H9 (cell line): ENCODE measurements at regions not wholly inside any gene's neighbourhood (a gene's known extent, or its start where the extent isn't known, plus 50 kb on each side); places are given as distances from the start of the nearest gene placed in this dataset.

Source experiments
- DNase-seq: peaks from one replicate; pipeline ENCODE4 v3.0.0-alpha.2; 2017
- H2AFZ ChIP-seq: one replicate; pipeline ENCODE4 v1.6.1; 2013; ENCODE audit warnings: mild to moderate bottlenecking, low read length, control low read depth, moderate library complexity
- H2AK5ac ChIP-seq: 2 replicates; pipeline ENCODE4 v1.6.1; 2013; ENCODE audit warnings: low read length, control low read depth, mixed read lengths; ENCODE audit not compliant: insufficient read length
- H2BK120ac ChIP-seq: one replicate; pipeline ENCODE4 v1.6.1; 2013; ENCODE audit warnings: low read depth, mild to moderate bottlenecking, low read length, control low read depth, inconsistent platforms; ENCODE audit not compliant: poor library complexity, severe bottlenecking
- H2BK12ac ChIP-seq: 2 replicates; pipeline ENCODE4 v1.6.1; 2013; ENCODE audit warnings: low read length, control low read depth, mixed read lengths, low read depth; ENCODE audit not compliant: insufficient read length
- H2BK15ac ChIP-seq: 2 replicates; pipeline ENCODE4 v1.6.1; 2013; ENCODE audit warnings: low read depth, low read length, control low read depth
- H2BK20ac ChIP-seq: one replicate; pipeline ENCODE4 v1.6.1; 2013; ENCODE audit warnings: low read depth, mild to moderate bottlenecking, low read length, control low read depth, inconsistent platforms; ENCODE audit not compliant: poor library complexity, severe bottlenecking
- H2BK5ac ChIP-seq: 2 replicates; pipeline ENCODE4 v1.6.1; 2013; ENCODE audit warnings: low read length, control low read depth, mixed read lengths; ENCODE audit not compliant: insufficient read length
- H3K14ac ChIP-seq: 2 replicates; pipeline ENCODE4 v1.6.1; 2013; ENCODE audit warnings: low read length, control low read depth; ENCODE audit not compliant: insufficient read depth
- H3K18ac ChIP-seq: 2 replicates; pipeline ENCODE4 v1.6.1; 2013; ENCODE audit warnings: low read depth, mild to moderate bottlenecking, mixed read lengths, low read length, control low read depth; ENCODE audit not compliant: insufficient read length
- H3K23ac ChIP-seq: 2 replicates; pipeline ENCODE4 v1.6.1; 2013; ENCODE audit warnings: low read length, control low read depth, mixed read lengths, low read depth; ENCODE audit not compliant: insufficient read length
- H3K23me2 ChIP-seq: 2 replicates; pipeline ENCODE4 v1.6.1; 2013; ENCODE audit warnings: low read depth, mild to moderate bottlenecking, mixed read lengths, low read length, control low read depth; ENCODE audit not compliant: insufficient read length, poor library complexity, severe bottlenecking
- H3K27ac ChIP-seq: 2 replicates; pipeline ENCODE4 v1.5.1; 2013; ENCODE audit warnings: low read length, control low read depth, mixed read lengths, low read depth; ENCODE audit not compliant: insufficient read length
- H3K27me3 ChIP-seq: 2 replicates; pipeline ENCODE4 v1.6.1; 2013; ENCODE audit warnings: low read length, control low read depth, inconsistent platforms; ENCODE audit not compliant: insufficient read depth
- H3K4ac ChIP-seq: 2 replicates; pipeline ENCODE4 v1.6.1; 2013; ENCODE audit warnings: low read depth, mild to moderate bottlenecking, control low read depth, inconsistent platforms, low read length, moderate library complexity
- H3K4me1 ChIP-seq: 2 replicates; pipeline ENCODE4 v1.6.1; 2013; ENCODE audit warnings: low read length, control low read depth, inconsistent platforms; ENCODE audit not compliant: insufficient read depth
- H3K4me2 ChIP-seq: 2 replicates; pipeline ENCODE4 v1.6.1; 2013; ENCODE audit warnings: low read length, control low read depth, mixed read lengths; ENCODE audit not compliant: insufficient read length, insufficient read depth
- H3K56ac ChIP-seq: 2 replicates; pipeline ENCODE4 v1.6.1; 2013; ENCODE audit warnings: low read depth, mild to moderate bottlenecking, mixed read lengths, low read length, control low read depth; ENCODE audit not compliant: insufficient read length
- H3K79me1 ChIP-seq: 2 replicates; pipeline ENCODE4 v1.6.1; 2013; ENCODE audit warnings: low read depth, mild to moderate bottlenecking, moderate library complexity, low read length, control low read depth, inconsistent platforms; ENCODE audit not compliant: insufficient read depth, poor library complexity, severe bottlenecking
- H3K79me2 ChIP-seq: 2 replicates; pipeline ENCODE4 v1.6.1; 2013; ENCODE audit warnings: low read length, control low read depth, inconsistent platforms; ENCODE audit not compliant: insufficient read depth
- H3K9ac ChIP-seq: 2 replicates; pipeline ENCODE4 v1.6.1; 2013; ENCODE audit warnings: low read length, control low read depth, mixed read lengths; ENCODE audit not compliant: insufficient read length; ENCODE audit errors: extremely low read depth
- H3K9me3 ChIP-seq: one replicate; pipeline ENCODE4 v1.6.1; 2013; ENCODE audit warnings: low read depth, low read length, inconsistent platforms; ENCODE audit not compliant: control insufficient read depth
- H3T11ph ChIP-seq: one replicate; pipeline ENCODE4 v1.6.1; 2013; ENCODE audit warnings: mild to moderate bottlenecking, low read length, control low read depth, inconsistent platforms
- H4K20me1 ChIP-seq: one replicate; pipeline ENCODE4 v1.6.1; 2013; ENCODE audit not compliant: control insufficient read depth, insufficient read length, insufficient read depth
- H4K5ac ChIP-seq: 2 replicates; pipeline ENCODE4 v1.6.1; 2013; ENCODE audit warnings: low read depth, mild to moderate bottlenecking, mixed read lengths, low read length, control low read depth; ENCODE audit not compliant: insufficient read length
- H4K8ac ChIP-seq: replicated peaks from 2 replicates; pipeline ENCODE4 v1.6.1; 2013; ENCODE audit warnings: low read length, control low read depth, mixed read lengths, low read depth; ENCODE audit not compliant: insufficient read length
- H4K91ac ChIP-seq: 2 replicates; pipeline ENCODE4 v1.6.1; 2013; ENCODE audit warnings: low read depth, mild to moderate bottlenecking, moderate library complexity, mixed read lengths, low read length, control low read depth; ENCODE audit not compliant: insufficient read length
- H3K27ac Mint-ChIP-seq, 3 experiments: 2 replicates in 2 of 3; 3 replicates in 1 of 3; pipeline ENCODE4 v1.8.0; 2020 to 2021; ENCODE audit warnings: mixed read lengths in 3 of 3, mild to moderate bottlenecking in 1 of 3, moderate library complexity in 1 of 3
- H3K27me3 Mint-ChIP-seq: 2 replicates; pipeline ENCODE4 v1.8.0; 2021; ENCODE audit warnings: low read depth, mild to moderate bottlenecking, moderate library complexity, mixed read lengths
- H3K36me3 Mint-ChIP-seq, 3 experiments: 2 replicates in 2 of 3; 3 replicates in 1 of 3; pipeline ENCODE4 v1.8.0; 2020 to 2021; ENCODE audit warnings: low read depth in 3 of 3, mixed read lengths in 3 of 3; ENCODE audit not compliant: insufficient read depth in 1 of 3
- H3K4me1 Mint-ChIP-seq, 2 experiments: 2 replicates each; pipeline ENCODE4 v1.8.0; 2020; ENCODE audit warnings: mixed read lengths in 2 of 2
- H3K4me3 Mint-ChIP-seq, 2 experiments: 2 replicates in 1 of 2; 3 replicates in 1 of 2; pipeline ENCODE4 v1.8.0; 2020 to 2021; ENCODE audit warnings: mild to moderate bottlenecking in 2 of 2, mixed read lengths in 2 of 2, moderate library complexity in 1 of 2
- H3K9me3 Mint-ChIP-seq, 2 experiments: 2 replicates in 1 of 2; 3 replicates in 1 of 2; pipeline ENCODE4 v1.8.0; 2020; ENCODE audit warnings: mild to moderate bottlenecking in 2 of 2, mixed read lengths in 2 of 2, moderate library complexity in 1 of 2
- whole genome bisulfite sequencing: extraction: QIAGEN DNeasy Blood & Tissue Kit; methylation state at CpG from one replicate; pipeline ENCODE4 v1.1.7; 2013; ENCODE audit warnings: missing lambda C conversion rate, low lambda C conversion rate, mixed read lengths; ENCODE audit not compliant: insufficient read length; ENCODE audit errors: extremely low coverage; 5-methylcytosine and 5-hydroxymethylcytosine counted together
- TF ChIP-seq, protein P1 (sequence below): fragments of 200-600 bp; sonication (generic); conservative IDR thresholded peaks from 3 replicates; pipeline ENCODE4 v1.8.0; 2021; ENCODE audit warnings: antibody characterized with exemption, mild to moderate bottlenecking

DNA sequence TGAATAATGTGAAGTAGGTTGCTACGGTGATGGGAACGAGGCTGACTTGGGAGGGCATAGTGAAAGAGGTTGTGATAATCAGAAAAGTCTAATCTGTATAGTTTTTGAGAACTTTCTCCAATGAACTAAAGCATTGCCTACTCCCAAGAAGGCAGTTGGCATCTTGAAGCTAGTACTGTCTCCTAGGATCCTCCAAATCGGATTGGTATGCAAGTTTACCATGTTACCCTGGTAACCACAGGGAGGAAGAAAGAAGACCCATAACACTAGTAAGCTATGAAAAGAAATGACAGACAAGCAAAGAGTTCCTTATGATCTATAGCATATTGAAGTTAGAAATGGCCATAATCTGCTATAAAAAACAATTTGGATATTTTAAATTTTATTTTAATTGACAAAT, 127.2 kb upstream of the SYNPR start:
- H3K9me3 ChIP-seq = no peaks in the 10 kb centered on the region
- Mint-ChIP-seq H3K4me3 (no peak overlapping the region), H3K4me1 (no peaks in the 10 kb centered on the region), H3K27me3 (no peaks in the 10 kb centered on the region), H3K27ac (no peak overlapping the region), H3K36me3 (peaks cover 0 to 4% (median 0%) of the 10 kb centered on the region in 3 experiments; a peak in 1 of 7 replicates), H3K9me3 (peaks cover 0 to 2% of the 10 kb centered on the region in 2 experiments; a peak in 1 of 5 replicates)
- H2BK120ac ChIP-seq = no peak overlapping the region
- H2BK5ac ChIP-seq = no peak overlapping the region
- H3T11ph ChIP-seq = no peak overlapping the region
- H2AFZ ChIP-seq = no peak overlapping the region
- no peak for DNase-seq
- no peak overlapping the region for H2BK20ac ChIP-seq
- H2AK5ac ChIP-seq = no peak overlapping the region
- H3K27me3 ChIP-seq = no peaks in the 10 kb centered on the region
- H4K20me1 ChIP-seq = no peaks in the 10 kb centered on the region
- no peak overlapping the region for H3K27ac ChIP-seq
- H3K14ac ChIP-seq = no peak overlapping the region
- no peak overlapping the region for H2BK12ac ChIP-seq
- H3K4me2 ChIP-seq = no peak overlapping the region
- WGBS = no CpG with 5 or more reads among the region's 3 CpGs
- no peak overlapping the region for H3K23ac ChIP-seq
- no peaks in the 10 kb centered on the region for H3K79me2 ChIP-seq
- H3K79me1 ChIP-seq = no peaks in the 10 kb centered on the region
- H2BK15ac ChIP-seq = no peak overlapping the region
- TF ChIP-seq, protein P1, sequence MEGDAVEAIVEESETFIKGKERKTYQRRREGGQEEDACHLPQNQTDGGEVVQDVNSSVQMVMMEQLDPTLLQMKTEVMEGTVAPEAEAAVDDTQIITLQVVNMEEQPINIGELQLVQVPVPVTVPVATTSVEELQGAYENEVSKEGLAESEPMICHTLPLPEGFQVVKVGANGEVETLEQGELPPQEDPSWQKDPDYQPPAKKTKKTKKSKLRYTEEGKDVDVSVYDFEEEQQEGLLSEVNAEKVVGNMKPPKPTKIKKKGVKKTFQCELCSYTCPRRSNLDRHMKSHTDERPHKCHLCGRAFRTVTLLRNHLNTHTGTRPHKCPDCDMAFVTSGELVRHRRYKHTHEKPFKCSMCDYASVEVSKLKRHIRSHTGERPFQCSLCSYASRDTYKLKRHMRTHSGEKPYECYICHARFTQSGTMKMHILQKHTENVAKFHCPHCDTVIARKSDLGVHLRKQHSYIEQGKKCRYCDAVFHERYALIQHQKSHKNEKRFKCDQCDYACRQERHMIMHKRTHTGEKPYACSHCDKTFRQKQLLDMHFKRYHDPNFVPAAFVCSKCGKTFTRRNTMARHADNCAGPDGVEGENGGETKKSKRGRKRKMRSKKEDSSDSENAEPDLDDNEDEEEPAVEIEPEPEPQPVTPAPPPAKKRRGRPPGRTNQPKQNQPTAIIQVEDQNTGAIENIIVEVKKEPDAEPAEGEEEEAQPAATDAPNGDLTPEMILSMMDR = no peak
- H3K4me1 ChIP-seq = no peaks in the 10 kb centered on the region
- no peak overlapping the region for H3K18ac ChIP-seq
- no peak overlapping the region for H3K56ac ChIP-seq
- no peak overlapping the region for H3K9ac ChIP-seq
- H3K23me2 ChIP-seq = no peaks in the 10 kb centered on the region
- H4K5ac ChIP-seq = no peak overlapping the region
- H3K4ac ChIP-seq = no peak overlapping the region
- H4K91ac ChIP-seq = no peak overlapping the region
- no peak overlapping the region for H4K8ac ChIP-seq
